Naive B cell (primary cell): ENCODE measurements at regions not wholly inside any gene's neighbourhood (a gene's known extent, or its start where the extent isn't known, plus 50 kb on each side); places are given as distances from the start of the nearest gene placed in this dataset.
"Not testable (repeated sequence)": the region's sequence is repeated elsewhere in the genome, so short reads cannot be mapped to it uniquely, and the experiment has no call there.

Experiments used
- ATAC-seq, 2 donors: fragments of 150-1000 bp; cut with Tn5 transposase; 2 replicates each; pipeline ENCODE4 v1.10.0; 2021; ENCODE audit warnings: low read depth in 2 of 2, mild to moderate bottlenecking in 2 of 2, moderate library complexity in 2 of 2
- DNase-seq: peaks from one replicate; pipeline ENCODE4 v3.0.0; 2022
- H3K27ac Mint-ChIP-seq, 6 donors: one replicate each; pipeline ENCODE4 v1.8.0; 2020 to 2022; ENCODE audit warnings: mild to moderate bottlenecking in 6 of 6, mixed read lengths in 6 of 6, moderate library complexity in 5 of 6, inconsistent platforms in 2 of 6
- H3K27me3 Mint-ChIP-seq, 3 donors: one replicate each; pipeline ENCODE4 v1.8.0; 2021 to 2022; ENCODE audit warnings: mixed read lengths in 3 of 3, mild to moderate bottlenecking in 1 of 3
- H3K36me3 Mint-ChIP-seq, 2 donors: one replicate each; pipeline ENCODE4 v1.8.0; 2020 to 2022; ENCODE audit warnings: mixed read lengths in 2 of 2, inconsistent platforms in 1 of 2, mild to moderate bottlenecking in 1 of 2
- H3K4me1 Mint-ChIP-seq, 3 donors: one replicate each; pipeline ENCODE4 v1.8.0; 2020 to 2022; ENCODE audit warnings: mixed read lengths in 3 of 3, inconsistent platforms in 1 of 3, mild to moderate bottlenecking in 1 of 3, moderate library complexity in 1 of 3
- H3K4me3 Mint-ChIP-seq, 8 donors: one replicate each; pipeline ENCODE4 v1.8.0; 2020 to 2022; ENCODE audit warnings: mild to moderate bottlenecking in 8 of 8, mixed read lengths in 8 of 8, moderate library complexity in 8 of 8, inconsistent platforms in 2 of 8
- H3K9me3 Mint-ChIP-seq, 7 donors: one replicate each; pipeline ENCODE4 v1.8.0; 2020 to 2022; ENCODE audit warnings: mixed read lengths in 7 of 7, mild to moderate bottlenecking in 5 of 7, inconsistent platforms in 2 of 7, moderate library complexity in 1 of 7

- no peak overlapping the region for H3K27ac Mint-ChIP-seq
- H3K4me3 Mint-ChIP-seq: no peak overlapping the region
- ATAC-seq (no peak), DNase-seq (no peak)
- H3K4me1 Mint-ChIP-seq: no peaks in the 10 kb centered on the region
- peaks cover 2 to 18% (median 13%) of the 10 kb centered on the region in 7 donors for H3K9me3 Mint-ChIP-seq
- H3K36me3 Mint-ChIP-seq: no peaks in the 10 kb centered on the region
- no peaks in the 10 kb centered on the region for H3K27me3 Mint-ChIP-seq
Observed at GRCh38 chr4:187633245-187633644, 362.3 kb upstream of the ZFP42 start.

- H3K36me3 Mint-ChIP-seq: no peaks in the 10 kb centered on the region
- no peaks in the 10 kb centered on the region for H3K4me1 Mint-ChIP-seq
- DNase-seq (no peak), ATAC-seq (no peak)
- no peaks in the 10 kb centered on the region for H3K27me3 Mint-ChIP-seq
- H3K9me3 Mint-ChIP-seq: peaks cover 4 to 15% (median 10%) of the 10 kb centered on the region in 7 donors
- no peak overlapping the region for H3K4me3 Mint-ChIP-seq
- H3K27ac Mint-ChIP-seq: no peak overlapping the region
Observed at GRCh38 chr4:187656959-187657358, 338.6 kb upstream of the ZFP42 start.

GRCh38 chr4:187663076-187663475, 332.5 kb upstream of the ZFP42 start:
- Mint-ChIP-seq H3K4me3 (no peak overlapping the region), H3K27ac (no peak overlapping the region), H3K9me3 (peaks cover 0 to 22% (median 3%) of the 10 kb centered on the region in 7 donors), H3K4me1 (no peaks in the 10 kb centered on the region), H3K27me3 (no peaks in the 10 kb centered on the region), H3K36me3 (no peaks in the 10 kb centered on the region)
- ATAC-seq: no peak
- no peak for DNase-seq

- no peak overlapping the region for H3K27ac Mint-ChIP-seq
- H3K36me3 Mint-ChIP-seq: no peaks in the 10 kb centered on the region
- no peaks in the 10 kb centered on the region for H3K27me3 Mint-ChIP-seq
- no peak for DNase-seq
- no peaks in the 10 kb centered on the region for H3K4me1 Mint-ChIP-seq
- no peak for ATAC-seq
- peaks cover 0 to 22% (median 3%) of the 10 kb centered on the region in 7 donors for H3K9me3 Mint-ChIP-seq
- H3K4me3 Mint-ChIP-seq: no peak overlapping the region
Observed at GRCh38 chr4:187664011-187664410, 331.6 kb upstream of the ZFP42 start.

- Mint-ChIP-seq H3K36me3 (no peaks in the 10 kb centered on the region), H3K4me1 (no peaks in the 10 kb centered on the region), H3K27me3 (no peaks in the 10 kb centered on the region), H3K4me3 (no peak overlapping the region), H3K9me3 (peaks cover 0 to 22% (median 2%) of the 10 kb centered on the region in 7 donors), H3K27ac (no peak overlapping the region)
- ATAC-seq (no peak), DNase-seq (no peak)
Observed at GRCh38 chr4:187665086-187665485, 330.5 kb upstream of the ZFP42 start.

- Mint-ChIP-seq H3K27me3 (no peaks in the 10 kb centered on the region), H3K4me1 (no peaks in the 10 kb centered on the region), H3K9me3 (peaks cover 0 to 25% (median 4%) of the 10 kb centered on the region in 7 donors), H3K27ac (no peak overlapping the region), H3K36me3 (no peaks in the 10 kb centered on the region), H3K4me3 (no peak overlapping the region)
- DNase-seq (no peak), ATAC-seq (no peak)
Observed at GRCh38 chr4:187666034-187666433, 329.5 kb upstream of the ZFP42 start.

GRCh38 chr4:187666697-187667494, 328.7 kb upstream of the ZFP42 start:
- H3K36me3 Mint-ChIP-seq: no peaks in the 10 kb centered on the region
- no peak for ATAC-seq
- peaks cover 0 to 20% (median 7%) of the 10 kb centered on the region in 7 donors for H3K9me3 Mint-ChIP-seq
- no peak overlapping the region for H3K27ac Mint-ChIP-seq
- DNase-seq: no peak
- no peaks in the 10 kb centered on the region for H3K27me3 Mint-ChIP-seq
- H3K4me1 Mint-ChIP-seq: no peaks in the 10 kb centered on the region
- H3K4me3 Mint-ChIP-seq: no peak overlapping the region

GRCh38 chr4:187668526-187669082, 327.0 kb upstream of the ZFP42 start:
- H3K4me1 Mint-ChIP-seq: no peaks in the 10 kb centered on the region
- H3K4me3 Mint-ChIP-seq: no peak overlapping the region
- no peak for DNase-seq
- no peaks in the 10 kb centered on the region for H3K27me3 Mint-ChIP-seq
- ATAC-seq: no peak
- H3K27ac Mint-ChIP-seq: peak overlapping the region in 2 of 6 donors; percentile 3 to 73
- H3K9me3 Mint-ChIP-seq: peaks cover 0 to 18% (median 6%) of the 10 kb centered on the region in 7 donors
- no peaks in the 10 kb centered on the region for H3K36me3 Mint-ChIP-seq

GRCh38 chr4:187671521-187671920, 324.1 kb upstream of the ZFP42 start:
- ATAC-seq, H3K36me3 Mint-ChIP-seq, H3K4me1 Mint-ChIP-seq, DNase-seq, H3K27me3 Mint-ChIP-seq, H3K4me3 Mint-ChIP-seq, H3K27ac Mint-ChIP-seq: not testable (repeated sequence)
- peaks cover 2 to 18% (median 8%) of the 10 kb centered on the region in 7 donors for H3K9me3 Mint-ChIP-seq

GRCh38 chr4:187671958-187672357, 323.6 kb upstream of the ZFP42 start:
- H3K4me3 Mint-ChIP-seq, ATAC-seq, H3K27ac Mint-ChIP-seq, H3K27me3 Mint-ChIP-seq, DNase-seq, H3K36me3 Mint-ChIP-seq, H3K4me1 Mint-ChIP-seq: not testable (repeated sequence)
- peaks cover 3 to 18% (median 8%) of the 10 kb centered on the region in 7 donors for H3K9me3 Mint-ChIP-seq

- not testable (repeated sequence) for H3K36me3 Mint-ChIP-seq, H3K4me3 Mint-ChIP-seq, DNase-seq, ATAC-seq, H3K27ac Mint-ChIP-seq, H3K4me1 Mint-ChIP-seq, H3K27me3 Mint-ChIP-seq
- H3K9me3 Mint-ChIP-seq: peaks cover 3 to 18% (median 8%) of the 10 kb centered on the region in 7 donors
Observed at GRCh38 chr4:187672526-187672925, 323.0 kb upstream of the ZFP42 start.

- no peak for ATAC-seq
- Mint-ChIP-seq H3K27ac (no peak overlapping the region), H3K4me3 (no peak overlapping the region)
Observed at GRCh38 chr4:187679450-187679849, 316.1 kb upstream of the ZFP42 start.

GRCh38 chr4:187685247-187685646, 310.3 kb upstream of the ZFP42 start:
- no peak overlapping the region for H3K27ac Mint-ChIP-seq
- no peak for DNase-seq
- H3K9me3 Mint-ChIP-seq: peaks cover 0 to 8% (median 4%) of the 10 kb centered on the region in 7 donors
- no peaks in the 10 kb centered on the region for H3K4me1 Mint-ChIP-seq
- no peak overlapping the region for H3K4me3 Mint-ChIP-seq
- ATAC-seq: no peak
- no peaks in the 10 kb centered on the region for H3K27me3 Mint-ChIP-seq
- no peaks in the 10 kb centered on the region for H3K36me3 Mint-ChIP-seq

More at GRCh38 chr4:187679450-187679849, 316.1 kb upstream of the ZFP42 start:
- Mint-ChIP-seq H3K36me3 (no peaks in the 10 kb centered on the region), H3K9me3 (peaks cover 5 to 12% (median 8%) of the 10 kb centered on the region in 7 donors), H3K4me1 (no peaks in the 10 kb centered on the region), H3K27me3 (no peaks in the 10 kb centered on the region)
- no peak for DNase-seq

GRCh38 chr4:187687697-187688096, 307.9 kb upstream of the ZFP42 start:
- Mint-ChIP-seq H3K27me3 (no peaks in the 10 kb centered on the region), H3K9me3 (peaks cover 0 to 6% (median 2%) of the 10 kb centered on the region in 7 donors), H3K36me3 (no peaks in the 10 kb centered on the region), H3K4me1 (no peaks in the 10 kb centered on the region), H3K27ac (no peak overlapping the region), H3K4me3 (no peak overlapping the region)
- ATAC-seq (no peak), DNase-seq (no peak)
